Psoas muscle (tissue), 7 donors: ENCODE measurements at regions not wholly inside any gene's neighbourhood (a gene's known extent, or its start where the extent isn't known, plus 50 kb on each side); places are given as distances from the start of the nearest gene placed in this dataset.

Experiments used
- ATAC-seq, 4 donors: fragments of 200-7000 bp; cut with Tn5 transposase; one replicate each; pipeline ENCODE4 v1.9.1; 2020; ENCODE audit warnings: moderate library complexity in 3 of 4, mild to moderate bottlenecking in 2 of 4
- DNase-seq, 2 donors: peaks; one replicate each; pipeline ENCODE4 v3.0.0-alpha.2; 2020
- H3K27ac ChIP-seq: fragments of 200-600 bp; one replicate; pipeline ENCODE4 v1.8.0; 2022
- H3K27me3 ChIP-seq, 3 donors: fragments of 200-600 bp in 1 of 3; one replicate each; pipeline versions ENCODE4 v1.6.1 to v1.8.0; 2013 to 2022; ENCODE audit warnings: low read length in 2 of 3, mild to moderate bottlenecking in 2 of 3, moderate library complexity in 1 of 3; ENCODE audit not compliant: insufficient read depth in 3 of 3
- H3K36me3 ChIP-seq, 2 donors: fragments of 200-600 bp in 1 of 2; one replicate each; pipeline versions ENCODE4 v1.6.1 to v1.8.0; 2013 to 2022; ENCODE audit warnings: low read depth in 1 of 2, mild to moderate bottlenecking in 1 of 2, moderate library complexity in 1 of 2; ENCODE audit not compliant: insufficient read depth in 1 of 2
- H3K4me1 ChIP-seq: fragments of 200-600 bp; one replicate; pipeline ENCODE4 v1.8.0; 2022
- H3K4me3 ChIP-seq: fragments of 200-600 bp; one replicate; pipeline ENCODE4 v1.8.0; 2022; ENCODE audit warnings: mild to moderate bottlenecking
- H3K9me3 ChIP-seq: fragments of 200-600 bp; one replicate; pipeline ENCODE4 v1.8.0; 2022
- CTCF ChIP-seq: fragments of 200-600 bp; IDR thresholded peaks from one replicate; pipeline ENCODE4 v1.8.0; 2022; ENCODE audit warnings: antibody characterized with exemption
- WGBS, 3 donors: extraction: QIAGEN DNeasy Blood & Tissue Kit; methylation state at CpG; one replicate each; pipeline versions ENCODE4 v1.1.6 to v1.1.7; 2013; 5-methylcytosine and 5-hydroxymethylcytosine counted together
- intact Hi-C, 2 donors: fragments of 100-400 bp; cut with DNase I; formaldehyde crosslinking; loops; one replicate each; pipeline versions ENCODE4 v1.11.0 to v1.14.2; 2022
- donor health status: healthy with polysubstance abuse.
- donor health status: DM: no; HTN: no; CAD: no; lungs with moderate emphysema.
- donor health status: Bipolar disorder and iron deficiency.
- donor health status: healthy.
- donor health status: DM: yes; HTN: yes; CAD: no.
- donor health status: DM: no; HTN: no; CAD: no.
- donor health status: DM: yes; HTN: yes; CAD: no.

- no peak for ATAC-seq
- intact Hi-C loops = no loop called here
These were observed 610.2 kb downstream of the PCDH18 start for GRCh38 chr4:136922066-136922465.

GRCh38 chr4:136920092-136920881, 612.0 kb downstream of the PCDH18 start:
- TF ChIP-seq CTCF = no peak
- WGBS, 3 donors = 83 to 95% (median 84%) methylated on average over 1 of the region's 1 CpG
- DNase-seq = no peak
- ATAC-seq = no peak
- Histone ChIP-seq H3K27ac (no peak overlapping the region), H3K4me1 (no peaks in the 10 kb centered on the region), H3K9me3 (no peaks in the 10 kb centered on the region), H3K27me3 (no peaks in the 10 kb centered on the region), H3K36me3 (no peaks in the 10 kb centered on the region), H3K4me3 (no peak overlapping the region)
- intact Hi-C loops = no loop called here

More at GRCh38 chr4:136922066-136922465, 610.2 kb downstream of the PCDH18 start:
- no peak overlapping the region for H3K4me3 ChIP-seq
- no peak overlapping the region for H3K27ac ChIP-seq
- TF ChIP-seq CTCF = no peak
- H3K9me3 ChIP-seq = no peaks in the 10 kb centered on the region
- H3K36me3 ChIP-seq = no peaks in the 10 kb centered on the region
- no peaks in the 10 kb centered on the region for H3K27me3 ChIP-seq
- H3K4me1 ChIP-seq = no peaks in the 10 kb centered on the region
- no peak for DNase-seq

- H3K4me3 ChIP-seq = no peak overlapping the region
- H3K9me3 ChIP-seq = no peaks in the 10 kb centered on the region
- no peak overlapping the region for H3K27ac ChIP-seq
- ATAC-seq (no peak), DNase-seq (no peak)
- TF ChIP-seq CTCF = no peak
- H3K27me3 ChIP-seq = no peaks in the 10 kb centered on the region
- intact Hi-C loops = no loop called here
- H3K36me3 ChIP-seq = no peaks in the 10 kb centered on the region
- no peaks in the 10 kb centered on the region for H3K4me1 ChIP-seq
- WGBS, 3 donors = 82 to 84% (median 82%) methylated on average over 4 of the region's 4 CpGs
These were observed 613.5 kb downstream of the PCDH18 start for GRCh38 chr4:136918772-136919171.

- Histone ChIP-seq H3K27ac (no peak overlapping the region), H3K4me3 (no peak overlapping the region), H3K9me3 (no peaks in the 10 kb centered on the region), H3K4me1 (no peaks in the 10 kb centered on the region), H3K27me3 (no peaks in the 10 kb centered on the region), H3K36me3 (no peaks in the 10 kb centered on the region)
- intact Hi-C loops = no loop called here
- no peak for ATAC-seq
- peak in 1 of 2 donors; percentile 29 for DNase-seq
- 48 to 52% (median 51%) methylated on average over 5 of the region's 5 CpGs for WGBS, 3 donors
- TF ChIP-seq CTCF = no peak
These were observed 614.8 kb downstream of the PCDH18 start for GRCh38 chr4:136917312-136918110.
